KMS-11 (cell line): ENCODE measurements at regions not wholly inside any gene's neighbourhood (a gene's known extent, or its start where the extent isn't known, plus 50 kb on each side); places are given as distances from the start of the nearest gene placed in this dataset.
"Not testable (repeated sequence)": the region's sequence is repeated elsewhere in the genome, so short reads cannot be mapped to it uniquely, and the experiment has no call there.

Source experiments
- H2AFZ ChIP-seq: fragments of 200-600 bp; sonication (generic); 2 replicates; pipeline ENCODE4 v1.6.1; 2016; ENCODE audit warnings: antibody characterized with exemption, mixed run types, low read depth
- H3K27ac ChIP-seq: fragments of 200-600 bp; sonication (generic); 2 replicates; pipeline ENCODE4 v1.6.1; 2016; ENCODE audit warnings: mild to moderate bottlenecking, mixed run types
- H3K27me3 ChIP-seq: fragments of 200-600 bp; sonication (generic); 2 replicates; pipeline ENCODE4 v1.6.1; 2017; ENCODE audit warnings: mild to moderate bottlenecking, low read depth, mixed run types, moderate library complexity; ENCODE audit not compliant: insufficient read depth
- H3K36me3 ChIP-seq: fragments of 200-600 bp; sonication (generic); 2 replicates; pipeline ENCODE4 v1.6.1; 2017; ENCODE audit warnings: mild to moderate bottlenecking, mixed run types; ENCODE audit not compliant: insufficient read depth
- H3K4me1 ChIP-seq: fragments of 200-600 bp; sonication (generic); 2 replicates; pipeline ENCODE4 v1.6.1; 2016; ENCODE audit warnings: mild to moderate bottlenecking, low read depth, mixed run types; ENCODE audit not compliant: poor library complexity, severe bottlenecking
- H3K4me2 ChIP-seq: fragments of 200-600 bp; sonication (generic); 2 replicates; pipeline ENCODE4 v1.7.0; 2016; ENCODE audit warnings: mild to moderate bottlenecking, mixed run types
- H3K4me3 ChIP-seq: fragments of 200-600 bp; sonication (generic); IDR thresholded peaks from 2 replicates; pipeline ENCODE4 v1.6.1; 2017; ENCODE audit warnings: low read depth, low read length, mixed read lengths; ENCODE audit not compliant: insufficient read depth
- H3K79me2 ChIP-seq: fragments of 200-600 bp; sonication (generic); 2 replicates; pipeline ENCODE4 v1.6.1; 2016; ENCODE audit warnings: low read depth, mixed run types; ENCODE audit not compliant: insufficient read depth
- H3K9ac ChIP-seq: fragments of 200-600 bp; sonication (generic); 2 replicates; pipeline ENCODE4 v1.6.1; 2016; ENCODE audit warnings: mild to moderate bottlenecking, mixed run types
- H4K20me1 ChIP-seq: fragments of 200-600 bp; sonication (generic); 2 replicates; pipeline ENCODE4 v1.6.1; 2016; ENCODE audit warnings: mild to moderate bottlenecking, mixed run types; ENCODE audit not compliant: insufficient read depth
- CTCF ChIP-seq: fragments of 200-600 bp; sonication (generic); conservative IDR thresholded peaks from 2 replicates; pipeline ENCODE4 v1.6.1; 2017; ENCODE audit warnings: low read depth, mild to moderate bottlenecking, antibody characterized with exemption, low read length, moderate library complexity, mixed read lengths

- H3K4me1 ChIP-seq, result no peaks in the 10 kb centered on the region
- H3K27ac ChIP-seq, result no peak overlapping the region
- no peak overlapping the region for H2AFZ ChIP-seq
- H3K36me3 ChIP-seq, result no peaks in the 10 kb centered on the region
- no peaks in the 10 kb centered on the region for H3K27me3 ChIP-seq
- no peaks in the 10 kb centered on the region for H3K79me2 ChIP-seq
- no peak for TF ChIP-seq CTCF
- H3K9ac ChIP-seq, result no peak overlapping the region
- H3K4me3 ChIP-seq, result no peak overlapping the region
- H3K4me2 ChIP-seq, result no peak overlapping the region
- no peaks in the 10 kb centered on the region for H4K20me1 ChIP-seq
Observed at GRCh38 chr1:72954943-72955342, 672.6 kb upstream of the NEGR1 start.

- not testable (repeated sequence) for H3K36me3 ChIP-seq, H3K79me2 ChIP-seq, H3K27me3 ChIP-seq, H3K27ac ChIP-seq, H3K4me2 ChIP-seq, H2AFZ ChIP-seq, H3K9ac ChIP-seq, H4K20me1 ChIP-seq, H3K4me3 ChIP-seq
- H3K4me1 ChIP-seq, result peaks cover 19% of the 10 kb centered on the region
Observed at GRCh38 chr1:72950900-72951299, 668.6 kb upstream of the NEGR1 start.

GRCh38 chr1:72946903-72947499 lies 664.7 kb upstream of the NEGR1 start:
- no peaks in the 10 kb centered on the region for H3K79me2 ChIP-seq
- no peaks in the 10 kb centered on the region for H3K36me3 ChIP-seq
- no peak overlapping the region; the same call in 1 of the 2 replicates for H3K27ac ChIP-seq
- peak overlapping the region; percentile 14; the same call in 1 of the 2 replicates for H2AFZ ChIP-seq
- H3K4me3 ChIP-seq, result no peak overlapping the region
- no peak for TF ChIP-seq CTCF
- H4K20me1 ChIP-seq, result no peaks in the 10 kb centered on the region
- H3K4me2 ChIP-seq, result no peak overlapping the region
- peaks cover 20% of the 10 kb centered on the region for H3K4me1 ChIP-seq
- no peak overlapping the region for H3K9ac ChIP-seq
- no peaks in the 10 kb centered on the region for H3K27me3 ChIP-seq

DNA sequence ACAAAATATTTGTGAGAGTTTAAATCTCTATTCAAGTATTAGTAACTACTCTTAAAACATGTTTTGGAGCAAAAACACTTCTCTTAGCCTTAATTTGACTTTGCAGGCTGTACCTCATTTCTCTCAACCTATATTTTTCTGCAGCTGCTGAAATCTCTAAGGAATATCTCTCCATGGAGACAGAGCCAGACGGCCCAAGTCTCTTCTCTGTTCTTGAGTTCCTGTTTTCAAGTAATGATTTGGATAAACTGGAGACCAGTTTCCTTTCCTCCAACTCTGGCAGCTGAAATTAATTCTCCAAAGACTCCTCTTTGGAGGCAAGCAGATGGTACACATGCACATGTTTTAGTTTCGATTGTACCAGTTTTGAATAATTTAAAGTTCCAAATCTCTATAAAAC lies 659.7 kb upstream of the NEGR1 start:
- Histone ChIP-seq H3K27ac (no peak overlapping the region), H3K27me3 (no peaks in the 10 kb centered on the region), H3K4me1 (peaks cover 12% of the 10 kb centered on the region), H3K4me3 (no peak overlapping the region), H3K36me3 (no peaks in the 10 kb centered on the region), H3K9ac (no peak overlapping the region), H4K20me1 (no peaks in the 10 kb centered on the region), H2AFZ (no peak overlapping the region), H3K4me2 (no peak overlapping the region), H3K79me2 (no peaks in the 10 kb centered on the region)
- TF ChIP-seq CTCF, result no peak

GRCh38 chr1:72938408-72938807 lies 656.1 kb upstream of the NEGR1 start:
- TF ChIP-seq CTCF, result no peak
- Histone ChIP-seq H3K4me2 (no peak overlapping the region), H3K36me3 (no peaks in the 10 kb centered on the region), H4K20me1 (no peaks in the 10 kb centered on the region), H3K4me1 (no peaks in the 10 kb centered on the region), H3K79me2 (no peaks in the 10 kb centered on the region), H2AFZ (no peak overlapping the region), H3K27ac (no peak overlapping the region), H3K27me3 (no peaks in the 10 kb centered on the region), H3K9ac (no peak overlapping the region), H3K4me3 (no peak overlapping the region)
